B cell (primary cell): ENCODE measurements at regions not wholly inside any gene's neighbourhood (a gene's known extent, or its start where the extent isn't known, plus 50 kb on each side); places are given as distances from the start of the nearest gene placed in this dataset.

Source experiments
- EZH2 ChIP-seq: IDR thresholded peaks from 2 replicates; pipeline ENCODE4 v1.6.1; 2012; ENCODE audit warnings: borderline replicate concordance, low read depth, mild to moderate bottlenecking, moderate library complexity, low read length; ENCODE audit not compliant: insufficient read depth, poor library complexity, severe bottlenecking
- TF ChIP-seq, protein P1 (sequence below): fragments of 200-600 bp; IDR thresholded peaks from one replicate; pipeline ENCODE4 v1.8.0; 2022; ENCODE audit warnings: antibody characterized with exemption, mild to moderate bottlenecking

GRCh38 chr13:110027470-110028240 is 241.3 kb upstream of the IRS2 start:
- TF ChIP-seq, protein P1, sequence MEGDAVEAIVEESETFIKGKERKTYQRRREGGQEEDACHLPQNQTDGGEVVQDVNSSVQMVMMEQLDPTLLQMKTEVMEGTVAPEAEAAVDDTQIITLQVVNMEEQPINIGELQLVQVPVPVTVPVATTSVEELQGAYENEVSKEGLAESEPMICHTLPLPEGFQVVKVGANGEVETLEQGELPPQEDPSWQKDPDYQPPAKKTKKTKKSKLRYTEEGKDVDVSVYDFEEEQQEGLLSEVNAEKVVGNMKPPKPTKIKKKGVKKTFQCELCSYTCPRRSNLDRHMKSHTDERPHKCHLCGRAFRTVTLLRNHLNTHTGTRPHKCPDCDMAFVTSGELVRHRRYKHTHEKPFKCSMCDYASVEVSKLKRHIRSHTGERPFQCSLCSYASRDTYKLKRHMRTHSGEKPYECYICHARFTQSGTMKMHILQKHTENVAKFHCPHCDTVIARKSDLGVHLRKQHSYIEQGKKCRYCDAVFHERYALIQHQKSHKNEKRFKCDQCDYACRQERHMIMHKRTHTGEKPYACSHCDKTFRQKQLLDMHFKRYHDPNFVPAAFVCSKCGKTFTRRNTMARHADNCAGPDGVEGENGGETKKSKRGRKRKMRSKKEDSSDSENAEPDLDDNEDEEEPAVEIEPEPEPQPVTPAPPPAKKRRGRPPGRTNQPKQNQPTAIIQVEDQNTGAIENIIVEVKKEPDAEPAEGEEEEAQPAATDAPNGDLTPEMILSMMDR = no peak
- TF ChIP-seq EZH2 = no peak
